HG02885 (cell line): ENCODE measurements at regions not wholly inside any gene's neighbourhood (a gene's known extent, or its start where the extent isn't known, plus 50 kb on each side); places are given as distances from the start of the nearest gene placed in this dataset.

Experiments
- ATAC-seq: cut with Tn5 transposase; IDR thresholded peaks from one replicate; pipeline ENCODE4 v1.9.1; 2021; ENCODE audit warnings: mild to moderate bottlenecking; ENCODE audit not compliant: unreplicated experiment, poor library complexity

GRCh38 chr12:124391340-124392261 is 96.7 kb downstream of the RFLNA start:
- ATAC-seq: peak; percentile 64

- ATAC-seq: peak; percentile 45
Measured at GRCh38 chr12:124390442-124391097, 95.7 kb downstream of the RFLNA start.

- no peak for ATAC-seq
Measured at GRCh38 chr12:124389725-124390441, 95.0 kb downstream of the RFLNA start.

GRCh38 chr12:124389138-124389724 is 94.3 kb downstream of the RFLNA start:
- ATAC-seq: no peak

GRCh38 chr12:124388679-124389137 is 93.8 kb downstream of the RFLNA start:
- ATAC-seq: no peak

GRCh38 chr12:124388038-124388671 is 93.3 kb downstream of the RFLNA start:
- no peak for ATAC-seq

- ATAC-seq: no peak
Measured at GRCh38 chr12:124387528-124387911, 92.6 kb downstream of the RFLNA start.

- no peak for ATAC-seq
Measured at GRCh38 chr12:124386661-124387527, 92.0 kb downstream of the RFLNA start.

- ATAC-seq: no peak
Measured at GRCh38 chr12:124386059-124386458, 91.2 kb downstream of the RFLNA start.

- no peak for ATAC-seq
Measured at GRCh38 chr12:124385219-124385969, 90.5 kb downstream of the RFLNA start.

GRCh38 chr12:124384299-124384894 is 89.5 kb downstream of the RFLNA start:
- ATAC-seq: no peak

GRCh38 chr12:124383028-124383427 is 88.1 kb downstream of the RFLNA start:
- ATAC-seq: no peak

- ATAC-seq: no peak
Measured at GRCh38 chr12:124381456-124382296, 86.8 kb downstream of the RFLNA start.

GRCh38 chr12:124380796-124381455 is 86.0 kb downstream of the RFLNA start:
- no peak for ATAC-seq

- ATAC-seq: no peak
Measured at GRCh38 chr12:124379938-124380754, 85.3 kb downstream of the RFLNA start.
